Islet of Langerhans (tissue), 1 donor: ENCODE measurements at regions not wholly inside any gene's neighbourhood (a gene's known extent, or its start where the extent isn't known, plus 50 kb on each side); places are given as distances from the start of the nearest gene placed in this dataset.
"Not testable (repeated sequence)": the region's sequence is repeated elsewhere in the genome, so short reads cannot be mapped to it uniquely, and the experiment has no call there.

ENCODE experiments used
- FAIRE-seq: peaks from one replicate; lab custom pipeline; 2011; peaks lifted over from hg19 to GRCh38; lab: Jason Lieb, UNC

DNA sequence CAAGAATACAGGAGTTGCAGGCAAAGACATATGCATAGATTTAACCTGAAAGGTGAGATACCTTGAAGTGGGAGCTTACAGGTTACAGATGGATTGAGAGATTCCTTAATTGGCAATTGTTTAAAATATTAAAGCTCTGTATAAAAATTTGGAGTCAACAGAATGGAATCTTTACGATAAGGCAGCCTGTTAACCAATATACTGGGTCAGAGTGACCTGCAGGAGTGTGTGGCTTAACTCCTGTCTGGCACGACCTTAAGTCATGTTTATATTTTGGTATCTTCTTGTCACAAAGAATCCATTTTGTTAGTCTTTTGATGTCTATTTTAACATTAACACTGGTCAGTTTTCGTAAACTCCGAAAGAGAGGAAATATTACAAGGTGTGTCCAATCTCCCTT lies 1058.2 kb upstream of the CRIM1 start:
- FAIRE-seq = no peak

DNA sequence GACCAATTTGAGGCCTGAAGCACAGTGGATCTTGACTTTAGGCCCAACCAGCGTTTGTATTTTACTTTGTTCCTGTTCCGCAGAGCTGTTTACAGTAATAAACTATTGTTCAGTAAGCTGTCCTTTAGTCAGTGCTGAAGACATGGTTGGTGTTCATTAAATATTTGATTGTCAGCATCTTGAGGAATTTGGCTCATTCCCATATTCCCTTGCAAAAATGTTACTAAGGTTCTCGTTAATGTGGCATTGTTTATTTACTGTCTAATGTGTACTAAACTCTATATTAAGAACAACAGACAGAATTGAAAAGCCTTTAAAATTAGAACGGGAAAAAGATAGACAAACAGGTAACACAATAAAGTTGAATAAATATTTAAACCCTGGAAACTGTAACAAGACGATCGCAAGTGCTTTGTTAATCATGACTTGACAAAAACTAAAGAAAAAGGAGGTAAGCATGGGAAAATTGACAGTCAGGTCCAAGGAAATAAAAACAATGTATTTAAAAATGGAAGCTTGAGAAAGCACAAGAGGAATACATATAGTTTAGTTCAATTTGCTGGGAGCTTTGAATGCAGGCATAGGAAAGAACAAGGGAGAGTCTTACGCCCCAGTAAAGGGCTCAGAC lies 1060.8 kb upstream of the CRIM1 start:
- FAIRE-seq = no peak

DNA sequence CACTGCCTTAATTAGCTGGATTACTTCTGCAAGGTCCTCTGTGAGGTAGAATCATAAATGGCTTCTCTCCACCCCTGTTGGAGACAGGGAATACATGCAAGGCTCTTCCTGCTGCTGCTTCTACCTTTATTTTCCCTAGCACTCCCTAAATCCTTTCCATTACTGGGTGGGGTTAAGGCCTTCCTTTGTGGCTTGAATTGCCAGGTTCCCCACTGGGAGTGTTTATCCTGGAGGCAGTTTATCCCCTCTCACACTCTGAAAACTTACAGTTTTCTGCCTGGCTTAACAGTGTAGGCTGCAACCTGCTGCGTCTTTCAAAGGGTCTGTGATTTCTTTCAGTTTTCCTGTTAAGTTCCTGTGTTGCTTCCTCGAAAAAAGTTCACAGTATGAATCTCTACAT lies 1062.3 kb upstream of the CRIM1 start:
- FAIRE-seq = no peak

DNA sequence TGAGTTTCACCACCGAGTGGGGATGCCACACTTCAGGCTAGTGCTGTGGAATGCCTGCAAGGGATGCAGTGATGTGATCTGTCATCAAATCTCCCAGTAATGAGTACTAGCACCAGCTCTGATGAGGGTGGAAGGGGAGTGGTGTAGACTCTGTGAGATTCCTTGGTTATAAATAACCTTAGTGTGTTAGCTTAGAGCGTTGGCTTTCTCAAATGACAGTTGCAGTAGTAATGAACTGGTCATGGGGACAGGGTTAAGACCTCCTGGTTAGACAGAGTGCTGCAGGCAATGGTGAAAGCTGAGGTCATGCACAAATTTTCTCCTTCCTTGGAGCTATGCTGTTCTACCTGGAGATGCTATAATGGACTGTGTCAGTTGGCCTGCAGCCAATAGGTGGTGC lies 1063.4 kb upstream of the CRIM1 start:
- FAIRE-seq = no peak

DNA sequence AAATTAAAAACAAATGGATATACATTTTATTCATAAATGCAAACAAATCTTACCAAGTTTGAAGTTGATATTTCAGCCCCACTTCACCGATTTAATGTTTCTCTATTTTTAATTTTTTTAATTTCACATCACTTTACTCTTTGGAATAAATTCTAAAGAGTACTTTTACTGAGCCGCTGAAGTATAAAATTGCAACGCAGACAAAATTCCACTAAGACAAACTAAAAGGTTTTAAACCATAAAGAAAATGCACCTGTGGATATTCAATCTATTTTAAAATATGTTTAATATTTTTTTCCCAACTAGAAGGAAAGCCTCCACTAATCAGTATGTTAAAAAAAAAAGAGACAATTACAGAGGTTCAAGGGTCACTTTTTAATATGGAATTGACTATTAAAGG lies 1073.9 kb upstream of the CRIM1 start:
- no peak for FAIRE-seq

DNA sequence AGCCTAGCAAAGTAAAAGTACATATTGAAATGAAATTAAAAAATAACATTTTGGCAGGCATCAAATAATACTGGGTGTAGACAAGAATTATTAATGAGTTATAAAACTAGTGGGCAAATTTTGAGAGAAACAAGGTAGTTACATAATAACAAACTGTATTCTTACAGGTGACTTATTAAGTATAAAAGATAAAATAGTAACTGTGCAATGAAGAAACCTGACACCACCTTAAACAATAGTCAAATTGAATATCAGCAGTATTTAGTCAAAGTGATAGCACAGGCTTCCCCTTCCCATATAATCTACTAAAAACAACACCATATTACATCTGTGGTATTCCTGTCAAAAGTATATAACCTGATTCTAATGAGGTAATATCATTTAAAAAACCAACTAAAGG lies 1099.8 kb upstream of the CRIM1 start:
- FAIRE-seq = no peak

DNA sequence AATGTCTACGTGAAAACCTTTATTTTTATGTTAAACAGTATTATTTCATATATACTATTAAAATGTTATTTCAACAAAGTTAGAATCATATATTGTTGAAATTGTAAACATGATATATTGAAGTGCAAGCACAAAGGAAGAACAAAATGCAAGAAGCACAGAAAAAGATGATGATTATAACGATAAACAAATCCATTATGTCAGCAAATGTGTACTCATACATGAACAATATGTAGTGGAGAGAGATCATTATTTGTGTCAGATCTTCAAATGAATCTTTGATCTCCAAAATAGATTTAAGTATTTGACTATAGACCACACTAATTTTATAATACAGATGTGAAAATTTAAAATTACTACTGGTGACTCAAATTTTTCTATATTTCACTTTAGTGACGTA lies 1104.4 kb upstream of the CRIM1 start:
- no peak for FAIRE-seq

DNA sequence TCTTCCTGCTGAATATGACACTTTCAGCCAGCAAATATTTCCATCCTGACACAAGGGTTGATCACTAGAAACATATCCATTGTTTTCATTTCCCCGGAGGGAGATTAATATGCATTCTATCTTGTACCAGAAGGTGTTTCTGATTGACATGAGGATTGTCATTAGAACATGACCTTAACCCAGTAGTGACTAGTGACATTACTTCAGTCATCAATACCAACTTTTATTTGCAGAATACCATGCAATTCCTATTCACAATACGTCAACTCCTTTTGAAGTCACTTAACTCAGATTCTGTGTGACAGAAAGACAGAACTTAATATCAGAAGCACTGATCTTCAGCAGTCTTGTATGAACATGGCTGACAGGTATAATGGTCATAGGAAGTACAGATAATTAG lies 1108.9 kb upstream of the CRIM1 start:
- no peak for FAIRE-seq

DNA sequence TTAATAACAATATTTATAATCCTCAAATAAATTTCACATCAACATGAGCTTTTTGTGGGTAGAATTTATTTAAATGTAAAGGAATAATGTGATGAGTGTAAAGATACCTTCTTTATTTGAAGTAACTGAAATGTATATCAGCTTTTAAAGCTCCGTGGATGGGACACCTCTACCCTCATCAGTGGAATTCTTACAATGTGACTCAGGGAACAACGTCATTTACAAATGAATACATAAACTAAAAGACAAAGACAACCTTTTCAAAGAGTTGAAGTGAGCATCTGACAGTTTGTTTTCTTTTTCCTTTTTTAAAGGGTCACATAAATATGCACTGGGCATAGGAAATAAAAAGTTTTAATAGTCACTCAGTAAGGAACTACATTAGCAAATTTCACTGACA lies 1127.0 kb upstream of the CRIM1 start:
- FAIRE-seq = no peak

DNA sequence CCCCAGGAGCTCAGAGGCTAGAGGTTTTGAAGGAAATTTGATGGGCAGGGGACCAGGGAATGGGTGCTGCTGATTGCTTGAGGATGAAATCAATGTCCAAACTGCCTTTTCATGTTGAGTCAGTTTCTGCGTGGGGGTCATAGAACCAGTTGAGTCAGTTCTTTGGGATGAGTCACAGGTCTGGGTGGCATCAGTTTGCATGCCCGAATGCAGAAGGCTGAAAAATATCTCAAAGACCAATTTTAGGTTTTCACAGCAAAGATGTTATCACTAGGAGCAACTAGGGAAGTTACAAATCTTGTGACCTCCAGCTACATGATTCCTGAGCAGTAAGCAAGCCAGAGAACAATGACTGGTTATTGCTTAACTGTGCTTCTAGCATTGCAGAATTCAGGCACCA lies 1135.1 kb upstream of the CRIM1 start:
- FAIRE-seq = no peak

DNA sequence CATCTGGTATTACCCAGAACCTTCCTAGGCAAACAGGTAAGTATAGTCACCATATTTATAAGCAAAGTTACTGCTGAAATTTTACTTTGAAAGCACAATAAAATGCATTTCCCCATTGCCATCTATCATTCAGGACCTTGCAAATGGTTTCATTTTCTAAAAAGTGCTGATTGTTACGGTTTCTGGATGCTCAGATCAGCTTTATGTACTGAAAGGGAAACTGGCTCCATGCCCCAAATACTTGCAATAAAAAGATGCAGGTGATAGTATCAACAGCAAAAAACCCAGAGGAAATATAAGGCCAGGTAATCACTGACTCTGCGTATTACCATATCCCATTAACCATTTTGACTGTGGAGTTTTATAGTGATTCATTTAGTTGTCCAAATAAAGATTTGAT lies 1150.7 kb upstream of the CRIM1 start:
- FAIRE-seq = no peak

DNA sequence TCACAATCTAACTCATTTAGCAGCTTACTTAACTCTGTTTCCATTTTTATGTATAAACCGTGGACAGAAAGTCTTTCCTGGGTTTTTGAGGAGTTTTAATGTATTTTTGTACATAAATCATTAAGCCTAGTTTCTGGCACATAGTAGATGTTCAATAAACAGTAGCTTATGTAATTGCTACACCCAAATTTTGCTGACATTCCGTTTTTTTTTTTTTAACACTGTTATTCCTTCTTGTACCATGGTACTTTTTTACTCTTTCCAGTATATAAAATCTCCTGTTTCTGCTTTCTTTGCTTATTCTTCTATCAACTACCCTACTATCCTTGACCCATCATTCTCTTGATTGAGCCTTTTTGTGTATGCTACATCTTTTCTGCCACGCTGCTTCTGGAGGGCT lies 1151.3 kb upstream of the CRIM1 start:
- FAIRE-seq = no peak

DNA sequence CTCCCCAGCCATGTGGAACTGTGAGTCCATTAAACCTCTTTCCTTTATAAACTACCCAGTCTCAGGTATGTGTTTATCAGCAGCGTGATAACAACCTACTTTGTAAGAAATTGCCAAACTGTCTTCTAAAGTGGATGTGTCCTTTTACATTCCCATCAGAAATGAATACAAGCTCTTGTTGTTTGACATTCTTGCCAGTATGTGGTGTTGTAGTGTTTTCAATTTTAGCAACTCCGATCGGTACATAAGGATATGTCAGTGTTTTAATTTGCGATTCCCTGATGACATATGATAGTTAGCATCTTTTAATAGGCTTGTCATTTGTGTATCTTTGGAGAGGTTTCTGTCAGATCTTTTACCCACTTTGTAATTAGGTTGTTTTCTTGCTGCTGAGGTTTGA lies 1156.3 kb upstream of the CRIM1 start:
- FAIRE-seq = no peak

DNA sequence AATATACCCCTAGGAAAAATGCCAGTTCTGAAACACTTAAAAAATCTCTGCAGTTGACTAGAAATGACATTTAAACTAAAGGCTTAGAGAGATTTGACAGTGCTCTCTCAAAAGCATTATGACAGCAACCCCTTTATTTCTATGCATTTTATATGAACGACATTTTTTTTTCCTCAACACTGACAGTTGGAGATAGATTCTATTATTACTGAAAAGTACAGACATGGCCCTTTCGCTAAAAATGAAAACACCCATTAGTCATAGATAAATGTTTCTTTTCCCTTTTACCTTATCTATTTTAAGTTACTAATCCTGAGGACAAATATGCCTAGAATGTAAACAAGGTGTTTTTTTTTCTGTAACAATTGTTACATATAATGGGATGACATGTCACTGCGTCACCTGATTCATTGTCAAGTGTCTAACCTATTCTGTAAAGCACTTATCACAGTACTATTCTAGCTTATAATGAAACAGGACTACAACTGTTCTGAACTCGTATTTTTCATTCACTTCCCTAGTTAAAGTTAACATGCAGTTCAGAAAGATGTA lies 1169.6 kb upstream of the CRIM1 start:
- no peak for FAIRE-seq

DNA sequence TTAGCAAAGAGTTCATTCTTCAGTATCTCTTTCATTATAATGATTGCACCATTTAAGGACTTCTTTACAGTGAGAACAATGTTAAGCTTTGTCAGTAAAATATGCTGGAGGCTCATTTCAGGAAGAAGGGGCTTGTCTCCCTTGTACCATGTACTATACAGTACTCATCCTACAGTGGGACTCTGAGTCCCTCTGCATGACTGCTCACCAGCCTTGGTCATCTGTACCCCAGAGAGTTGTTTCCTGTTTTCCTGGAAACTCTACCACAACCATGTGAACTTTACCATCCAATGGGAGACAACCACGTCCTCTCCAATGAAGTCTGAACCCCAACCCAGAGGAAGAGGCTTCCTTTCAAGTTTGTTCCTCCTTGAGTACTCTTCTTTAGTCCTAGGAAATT lies 1171.1 kb upstream of the CRIM1 start:
- FAIRE-seq = no peak

DNA sequence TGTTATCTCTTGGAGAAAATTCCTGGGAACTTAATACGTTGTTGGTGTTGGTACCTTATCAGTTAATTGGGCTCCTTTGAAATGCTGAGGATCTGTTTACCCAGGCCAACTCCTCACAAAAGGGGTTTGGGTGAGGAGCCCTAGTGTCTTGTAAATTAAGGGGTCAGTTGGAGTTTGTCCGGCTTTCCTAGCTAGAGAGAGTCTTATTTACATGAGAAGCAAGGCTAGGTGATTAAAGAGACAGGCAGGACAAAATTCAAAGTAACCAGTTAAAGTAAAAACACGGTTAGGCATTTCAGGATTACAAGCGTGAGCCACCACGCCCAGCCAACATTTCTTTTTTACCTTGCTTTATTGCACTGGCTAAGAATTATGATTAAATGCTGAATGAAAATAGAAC lies 1178.9 kb upstream of the CRIM1 start:
- not testable (repeated sequence) for FAIRE-seq

DNA sequence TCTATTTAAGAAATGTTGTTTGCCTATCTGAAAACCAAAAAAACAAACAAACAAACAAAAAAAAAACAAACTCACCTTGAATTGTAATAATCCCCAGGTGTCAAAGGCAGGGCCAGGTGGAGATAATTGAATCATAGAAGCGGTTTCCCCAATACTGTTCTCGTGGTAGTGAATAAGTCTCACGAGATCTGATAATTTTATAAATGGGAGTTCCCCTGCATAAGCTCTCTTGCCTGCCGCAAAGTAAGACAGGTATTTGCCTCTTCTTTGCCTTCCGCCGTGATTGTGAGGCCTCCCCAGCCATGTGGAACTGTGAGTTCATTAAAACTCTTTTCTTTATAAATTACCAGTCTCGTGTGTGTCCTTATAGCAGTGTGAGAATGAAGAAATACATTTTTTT lies 1180.7 kb upstream of the CRIM1 start:
- FAIRE-seq = no peak

DNA sequence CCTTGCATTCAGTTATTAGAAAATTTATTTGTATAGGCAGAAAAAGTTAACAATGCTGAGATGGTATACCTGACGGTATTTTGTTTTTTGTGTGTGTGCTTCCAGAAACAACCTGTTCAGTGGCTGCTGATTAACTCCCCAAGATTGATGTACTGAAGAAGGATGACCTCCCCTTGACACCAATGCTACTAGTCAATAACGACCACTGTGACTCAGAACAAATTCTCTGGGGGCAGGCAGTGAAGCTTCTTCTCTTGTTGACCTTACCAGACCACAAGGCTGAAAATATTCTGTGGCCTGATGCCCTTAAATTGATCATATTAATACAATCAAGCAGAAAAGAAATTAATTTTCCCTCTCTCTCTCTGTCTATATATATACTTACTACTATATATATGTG lies 1182.9 kb upstream of the CRIM1 start:
- no peak for FAIRE-seq

DNA sequence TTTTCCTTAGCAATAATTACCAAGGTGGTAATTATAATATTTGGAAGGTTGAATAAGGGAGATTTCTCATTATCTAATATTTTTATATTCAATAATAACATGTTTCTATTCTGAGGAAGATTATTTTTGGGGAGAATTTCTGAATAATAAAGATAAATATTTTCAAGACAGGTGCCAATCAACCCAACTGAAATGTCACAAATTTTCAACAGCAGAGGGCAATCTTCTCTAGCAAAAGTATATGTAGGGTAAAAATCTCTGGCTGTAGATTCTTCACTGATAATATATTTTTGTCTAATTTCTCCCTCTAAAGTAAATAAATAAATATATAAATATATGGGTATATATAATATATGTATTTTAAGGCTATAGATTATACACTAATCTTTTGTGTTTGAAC lies 1187.2 kb upstream of the CRIM1 start:
- no peak for FAIRE-seq

DNA sequence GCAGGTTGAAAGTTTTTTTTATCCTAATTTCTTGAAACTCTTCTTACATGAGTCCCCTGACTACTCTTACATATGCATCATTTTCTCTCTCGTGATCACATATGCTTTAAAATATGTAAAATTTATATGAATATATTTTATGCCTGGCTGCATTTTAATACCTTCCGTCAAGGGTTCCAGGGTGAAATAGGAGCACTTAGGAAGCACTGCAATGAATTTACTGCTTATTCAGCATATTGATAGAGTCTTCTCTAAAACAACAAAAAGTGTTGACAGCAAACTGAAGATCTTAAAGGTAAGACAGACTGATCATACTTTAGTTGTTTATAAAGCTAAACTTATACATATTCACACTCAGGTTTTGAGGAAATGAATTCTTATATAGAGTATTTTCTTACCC lies 1191.6 kb upstream of the CRIM1 start:
- FAIRE-seq = no peak

DNA sequence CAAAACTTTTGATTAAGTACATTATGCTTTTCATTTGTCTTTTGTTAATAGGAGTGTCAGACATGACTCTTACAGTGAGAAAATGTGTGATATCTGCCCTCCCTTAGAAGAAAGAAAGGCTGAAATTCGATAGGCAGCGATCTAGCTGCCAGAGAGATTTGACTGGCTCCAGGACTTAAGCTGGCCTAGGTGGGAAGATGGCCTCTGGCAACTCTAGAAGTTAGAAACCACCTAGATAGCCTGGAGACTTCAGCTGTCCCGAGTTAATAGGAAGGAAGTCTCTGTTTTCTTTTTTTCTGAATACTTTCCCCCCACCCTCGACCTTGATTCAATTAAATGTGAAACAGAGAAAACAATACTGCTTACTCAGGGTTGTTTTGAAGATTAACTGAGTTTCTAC lies 1194.7 kb upstream of the CRIM1 start:
- FAIRE-seq = no peak

DNA sequence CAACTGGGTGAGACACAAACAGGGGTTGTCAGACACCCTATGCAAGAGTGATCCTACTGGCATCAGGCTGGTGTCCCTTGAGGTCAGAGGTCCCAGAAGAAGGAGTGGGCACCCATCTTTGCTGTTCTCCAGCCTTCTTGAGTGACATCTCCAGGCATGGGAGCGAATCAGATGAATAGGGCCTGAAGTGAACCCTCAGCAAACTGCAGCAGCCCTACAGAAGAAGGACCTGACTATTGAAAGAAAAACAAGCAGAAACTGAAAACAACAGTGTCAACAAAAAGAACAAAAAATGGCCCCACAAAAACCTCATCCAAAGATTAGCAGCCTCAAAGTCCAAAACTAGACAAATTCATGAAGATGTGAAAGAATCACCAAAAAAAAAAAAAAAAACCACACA lies 1229.7 kb upstream of the CRIM1 start:
- no peak for FAIRE-seq

DNA sequence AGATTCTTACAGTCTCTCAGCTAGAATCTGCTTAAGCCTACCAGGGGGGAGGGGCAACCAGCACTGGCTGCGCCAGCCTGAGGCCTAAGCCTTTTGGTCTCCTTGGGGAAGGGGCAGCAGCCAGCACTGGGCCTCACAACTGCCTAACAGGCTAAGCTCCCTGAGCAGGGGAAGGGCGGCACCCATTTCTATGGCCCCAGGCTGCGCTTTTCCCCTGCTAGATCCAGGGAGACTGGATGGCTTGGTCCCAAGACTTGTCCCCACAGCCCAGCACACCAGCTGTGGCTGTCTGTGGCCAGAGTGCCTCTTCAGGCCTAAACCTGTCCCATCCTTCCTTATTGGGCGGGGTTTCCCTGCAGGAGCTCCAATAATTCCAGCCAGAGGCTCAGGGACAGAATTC lies 1230.3 kb upstream of the CRIM1 start:
- no peak for FAIRE-seq

DNA sequence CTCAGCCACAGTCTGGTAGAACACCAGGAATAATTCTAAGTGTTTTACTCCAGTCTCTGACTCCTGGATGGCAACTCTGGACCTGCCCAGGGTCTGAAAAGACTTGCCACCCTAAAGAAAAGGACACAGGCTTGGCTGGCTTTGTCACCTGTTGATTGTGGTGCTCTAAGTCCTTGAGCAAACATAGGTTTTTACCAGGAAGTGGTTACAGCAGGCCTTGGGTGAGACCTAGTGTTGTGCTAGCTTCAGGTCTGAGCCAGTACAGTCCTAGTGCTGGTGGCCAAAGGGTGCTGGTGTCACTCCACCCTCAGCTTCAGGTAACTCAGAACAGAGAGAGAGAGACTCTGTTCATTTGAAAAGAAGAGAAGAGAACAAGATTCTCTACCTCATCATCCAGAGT lies 1239.4 kb upstream of the CRIM1 start:
- FAIRE-seq = no peak

DNA sequence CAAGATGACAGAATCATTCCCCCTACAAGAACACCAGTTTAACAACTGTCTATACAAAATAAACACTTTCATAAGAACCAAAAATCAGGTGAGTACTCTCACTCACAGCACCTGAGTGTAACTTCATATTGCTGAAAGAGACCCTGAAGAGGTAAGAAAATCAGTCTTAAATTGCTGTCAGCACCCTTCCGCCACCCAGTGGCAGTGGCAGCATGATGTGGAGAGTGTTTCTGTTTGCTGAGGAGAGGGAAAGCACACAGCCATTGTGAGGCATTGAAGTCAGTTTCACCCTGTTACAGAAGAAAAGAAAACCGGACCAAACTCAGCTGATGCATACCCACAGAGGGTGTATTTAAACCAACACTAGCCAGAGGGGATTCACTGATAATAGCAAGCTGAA lies 1240.8 kb upstream of the CRIM1 start:
- FAIRE-seq = no peak
